Suprapubic skin (tissue), 3 donors: ENCODE measurements at regions not wholly inside any gene's neighbourhood (a gene's known extent, or its start where the extent isn't known, plus 50 kb on each side); places are given as distances from the start of the nearest gene placed in this dataset.

ENCODE experiments used
- CTCF ChIP-seq, 2 donors: fragments of 200-600 bp in 1 of 2; fragments of 450-650 bp in 1 of 2; sonication (generic) in 1 of 2; IDR thresholded peaks; one replicate each; pipeline ENCODE4 v1.5.1; 2016 to 2019; ENCODE audit warnings: antibody characterized with exemption in 2 of 2, mild to moderate bottlenecking in 1 of 2, moderate library complexity in 1 of 2
- POLR2A ChIP-seq, 2 donors: fragments of 450-650 bp; IDR thresholded peaks; one replicate each; pipeline ENCODE4 v1.6.1; 2017; ENCODE audit warnings: antibody characterized with exemption in 2 of 2, mild to moderate bottlenecking in 2 of 2, moderate library complexity in 2 of 2

- TF ChIP-seq CTCF (IDR thresholded peaks at IDR 0.05) (no peak), POLR2A (IDR thresholded peaks at IDR 0.05) (no peak)
Observed at GRCh38 chr22:49488943-49489342, 338.7 kb downstream of the BRD1 start.
